Esophagus squamous epithelium (tissue), 5 donors: ENCODE measurements at regions not wholly inside any gene's neighbourhood (a gene's known extent, or its start where the extent isn't known, plus 50 kb on each side); places are given as distances from the start of the nearest gene placed in this dataset.

ENCODE experiments used
- DNase-seq: peaks from one replicate; lab custom pipeline; 2025; lab: John Stamatoyannopoulos, UW
- H3K27ac ChIP-seq, 4 donors: fragments of 200-600 bp; sonication (generic); one replicate each; pipeline ENCODE4 v1.5.1; 2016 to 2019; ENCODE audit warnings: mild to moderate bottlenecking in 1 of 4
- H3K27me3 ChIP-seq, 4 donors: fragments of 200-600 bp; sonication (generic); 1 replicate in 3 of 4; 2 replicates in 1 of 4; pipeline versions ENCODE4 v1.5.1 to v1.6.0; 2017 to 2021; ENCODE audit warnings: antibody characterized with exemption in 1 of 4
- H3K36me3 ChIP-seq, 3 donors: fragments of 200-600 bp; sonication (generic); one replicate each; pipeline ENCODE4 v1.5.1; 2016 to 2019
- H3K4me1 ChIP-seq, 3 donors: fragments of 200-600 bp; sonication (generic); one replicate each; pipeline ENCODE4 v1.5.1; 2017 to 2019
- H3K4me3 ChIP-seq, 4 donors: fragments of 200-600 bp; sonication (generic); 1 replicate in 3 of 4; 2 replicates in 1 of 4; pipeline ENCODE4 v1.5.1; 2016 to 2019; ENCODE audit warnings: mild to moderate bottlenecking in 2 of 4, moderate library complexity in 1 of 4
- H3K9me3 ChIP-seq, 3 donors: fragments of 200-600 bp; sonication (generic); one replicate each; pipeline ENCODE4 v1.5.1; 2016 to 2019
- POLR2A ChIP-seq, 4 donors: fragments of 450-650 bp; IDR thresholded peaks; one replicate each; pipeline ENCODE4 v1.6.1; 2017; ENCODE audit warnings: antibody characterized with exemption in 4 of 4, mild to moderate bottlenecking in 4 of 4, moderate library complexity in 3 of 4
- WGBS, 2 donors: methylation state at CpG; one replicate each; pipeline ENCODE4 v1.1.5; 2018; 5-methylcytosine and 5-hydroxymethylcytosine counted together
- intact Hi-C: fragments of 100-400 bp; cut with DNase I; formaldehyde crosslinking; loops from one replicate; pipeline ENCODE4 v1.15.0; 2022
- TF ChIP-seq, protein P1 (sequence below), 6 experiments: fragments of 450-650 bp in 4 of 6; fragments of 200-600 bp in 2 of 6; sonication (generic) in 2 of 6; IDR thresholded peaks; one replicate each; pipeline ENCODE4 v1.5.1; 2016 to 2019; ENCODE audit warnings: antibody characterized with exemption in 6 of 6, mild to moderate bottlenecking in 4 of 6, moderate library complexity in 4 of 6
- donor health status: DM: yes; HTN: yes; CAD: no.

DNA sequence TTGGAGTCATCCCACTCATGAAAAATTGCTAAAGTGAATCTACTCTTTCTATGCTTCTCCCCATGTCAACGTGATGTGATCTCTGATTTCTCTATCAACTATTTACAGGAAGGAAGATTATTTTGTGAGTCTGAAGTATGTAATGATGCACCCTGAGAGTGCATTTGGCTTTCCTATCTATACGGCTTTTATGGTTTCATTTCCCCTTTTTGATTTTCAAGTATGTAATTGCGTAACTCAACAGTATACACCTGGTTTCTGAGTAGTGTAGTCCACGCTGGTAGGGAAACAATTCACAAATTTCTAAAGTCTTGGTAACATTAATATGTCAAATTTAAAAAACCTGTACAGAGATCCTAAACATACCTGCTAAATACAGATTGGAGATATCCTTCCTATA is 194.7 kb upstream of the SEMA3A start:
- DNase-seq = no peak
- Histone ChIP-seq H3K4me1 (no peaks in the 10 kb centered on the region), H3K36me3 (no peaks in the 10 kb centered on the region), H3K27me3 (no peaks in the 10 kb centered on the region), H3K27ac (no peak overlapping the region), H3K9me3 (no peaks in the 10 kb centered on the region), H3K4me3 (no peak overlapping the region)
- intact Hi-C loops = no loop called here
- 52 to 79% methylated on average over 4 of the region's 4 CpGs for WGBS, 2 donors
- TF ChIP-seq, protein P1, sequence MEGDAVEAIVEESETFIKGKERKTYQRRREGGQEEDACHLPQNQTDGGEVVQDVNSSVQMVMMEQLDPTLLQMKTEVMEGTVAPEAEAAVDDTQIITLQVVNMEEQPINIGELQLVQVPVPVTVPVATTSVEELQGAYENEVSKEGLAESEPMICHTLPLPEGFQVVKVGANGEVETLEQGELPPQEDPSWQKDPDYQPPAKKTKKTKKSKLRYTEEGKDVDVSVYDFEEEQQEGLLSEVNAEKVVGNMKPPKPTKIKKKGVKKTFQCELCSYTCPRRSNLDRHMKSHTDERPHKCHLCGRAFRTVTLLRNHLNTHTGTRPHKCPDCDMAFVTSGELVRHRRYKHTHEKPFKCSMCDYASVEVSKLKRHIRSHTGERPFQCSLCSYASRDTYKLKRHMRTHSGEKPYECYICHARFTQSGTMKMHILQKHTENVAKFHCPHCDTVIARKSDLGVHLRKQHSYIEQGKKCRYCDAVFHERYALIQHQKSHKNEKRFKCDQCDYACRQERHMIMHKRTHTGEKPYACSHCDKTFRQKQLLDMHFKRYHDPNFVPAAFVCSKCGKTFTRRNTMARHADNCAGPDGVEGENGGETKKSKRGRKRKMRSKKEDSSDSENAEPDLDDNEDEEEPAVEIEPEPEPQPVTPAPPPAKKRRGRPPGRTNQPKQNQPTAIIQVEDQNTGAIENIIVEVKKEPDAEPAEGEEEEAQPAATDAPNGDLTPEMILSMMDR (IDR thresholded peaks at IDR 0.05) = no peak
- TF ChIP-seq POLR2A (IDR thresholded peaks at IDR 0.05) = no peak

DNA sequence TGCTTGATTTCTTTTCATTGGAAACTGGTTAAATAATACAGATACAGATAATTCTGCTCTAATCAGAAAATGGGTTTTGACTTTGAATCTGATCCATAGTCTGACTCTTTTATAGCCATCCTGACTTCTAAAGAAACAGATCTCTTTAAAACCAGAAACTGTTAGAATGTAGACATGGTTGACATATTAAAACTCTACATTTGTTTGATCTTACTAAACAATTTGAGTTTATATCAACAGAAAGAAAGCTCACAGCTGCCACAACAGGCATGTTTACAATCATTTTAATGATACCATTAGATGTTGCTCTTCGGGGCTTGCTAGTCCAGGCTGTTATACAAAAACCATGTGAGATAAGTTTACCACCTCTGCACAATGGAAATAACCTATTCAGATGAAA is 193.0 kb upstream of the SEMA3A start:
- TF ChIP-seq POLR2A (IDR thresholded peaks at IDR 0.05) = no peak
- TF ChIP-seq, protein P1 (IDR thresholded peaks at IDR 0.05) = no peak
- intact Hi-C loops = no loop called here
- no peaks in the 10 kb centered on the region for H3K4me1 ChIP-seq
- no peak for DNase-seq
- no peak overlapping the region for H3K27ac ChIP-seq
- no peaks in the 10 kb centered on the region for H3K9me3 ChIP-seq
- H3K4me3 ChIP-seq = no peak overlapping the region
- no peaks in the 10 kb centered on the region for H3K36me3 ChIP-seq
- 22 to 35% methylated on average over 1 of the region's 1 CpG for WGBS, 2 donors
- H3K27me3 ChIP-seq = no peaks in the 10 kb centered on the region

DNA sequence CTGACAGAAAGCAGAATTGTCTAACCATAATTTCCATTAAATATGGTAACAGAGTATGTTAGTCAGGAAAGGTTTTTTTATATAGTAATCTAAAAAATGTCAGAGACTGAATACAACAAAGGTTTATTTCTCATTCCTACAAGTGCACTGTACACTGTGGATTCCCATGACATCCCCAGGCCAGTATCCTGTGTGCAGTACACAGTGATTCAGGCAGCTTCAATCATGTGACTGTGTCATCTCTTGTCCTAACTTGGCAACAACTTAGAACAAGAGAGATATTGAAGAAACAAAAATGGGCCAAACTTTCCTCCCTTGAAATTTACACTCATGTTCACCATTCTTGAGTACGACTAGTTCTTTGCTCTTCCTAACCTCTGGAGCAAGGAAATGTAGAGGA is 189.8 kb upstream of the SEMA3A start:
- DNase-seq = no peak
- no peaks in the 10 kb centered on the region for H3K9me3 ChIP-seq
- 85 to 89% methylated on average over 1 of the region's 1 CpG for WGBS, 2 donors
- intact Hi-C loops = no loop called here
- H3K27ac ChIP-seq = no peak overlapping the region
- TF ChIP-seq, protein P1 (IDR thresholded peaks at IDR 0.05) = no peak
- no peak for TF ChIP-seq POLR2A (IDR thresholded peaks at IDR 0.05)
- no peaks in the 10 kb centered on the region for H3K27me3 ChIP-seq
- no peaks in the 10 kb centered on the region for H3K4me1 ChIP-seq
- H3K4me3 ChIP-seq = no peak overlapping the region
- H3K36me3 ChIP-seq = no peaks in the 10 kb centered on the region

DNA sequence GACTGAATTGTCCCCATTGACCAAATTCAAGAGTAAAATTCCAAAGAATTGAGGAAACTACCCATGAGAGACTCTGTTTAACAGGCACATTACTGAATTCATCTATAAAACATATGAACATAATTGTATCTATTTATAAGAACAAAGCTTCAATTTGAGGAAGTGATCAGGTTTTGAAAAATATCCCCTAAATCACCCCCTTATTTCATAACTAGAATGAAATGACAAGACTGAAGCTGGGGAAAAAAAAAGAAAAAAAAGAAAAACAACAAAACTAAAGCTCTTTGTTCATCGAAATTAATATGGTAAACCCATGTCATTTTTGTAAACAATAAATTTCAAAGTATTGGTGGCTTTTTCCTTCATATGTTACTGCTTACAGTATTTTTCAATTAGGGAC is 184.9 kb upstream of the SEMA3A start:
- H3K27me3 ChIP-seq = no peaks in the 10 kb centered on the region
- no peaks in the 10 kb centered on the region for H3K9me3 ChIP-seq
- no peak overlapping the region for H3K4me3 ChIP-seq
- intact Hi-C loops = no loop called here
- no peaks in the 10 kb centered on the region for H3K36me3 ChIP-seq
- no peaks in the 10 kb centered on the region for H3K4me1 ChIP-seq
- TF ChIP-seq POLR2A (IDR thresholded peaks at IDR 0.05) = no peak
- TF ChIP-seq, protein P1 (IDR thresholded peaks at IDR 0.05) = no peak
- 50 to 78% methylated on average over 1 of the region's 1 CpG for WGBS, 2 donors
- DNase-seq = no peak
- H3K27ac ChIP-seq = no peak overlapping the region

DNA sequence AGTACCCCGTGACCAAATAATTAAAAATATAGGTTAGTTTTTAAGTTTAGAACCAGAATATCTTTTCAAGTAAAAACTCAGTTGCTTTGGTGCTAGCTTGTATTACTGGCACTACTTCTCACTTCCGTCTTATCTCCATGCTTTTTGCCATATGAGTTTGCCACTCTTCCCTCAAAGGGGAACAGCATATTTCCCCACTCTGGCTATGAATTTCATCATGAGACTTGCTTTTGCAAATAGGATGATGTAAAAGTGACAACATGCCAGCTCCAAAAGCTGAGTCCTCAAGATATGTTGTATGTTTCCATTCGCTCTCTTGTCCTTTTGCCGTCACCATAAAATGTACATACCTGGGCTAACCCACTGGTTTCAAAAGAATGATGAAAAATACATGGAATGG is 178.1 kb upstream of the SEMA3A start:
- no peaks in the 10 kb centered on the region for H3K36me3 ChIP-seq
- no peaks in the 10 kb centered on the region for H3K9me3 ChIP-seq
- WGBS, 2 donors = 88 to 91% methylated on average over 4 of the region's 4 CpGs
- H3K4me1 ChIP-seq = no peaks in the 10 kb centered on the region
- no peak overlapping the region for H3K4me3 ChIP-seq
- no peak for TF ChIP-seq POLR2A (IDR thresholded peaks at IDR 0.05)
- no peaks in the 10 kb centered on the region for H3K27me3 ChIP-seq
- intact Hi-C loops = no loop called here
- no peak overlapping the region for H3K27ac ChIP-seq
- no peak for DNase-seq

DNA sequence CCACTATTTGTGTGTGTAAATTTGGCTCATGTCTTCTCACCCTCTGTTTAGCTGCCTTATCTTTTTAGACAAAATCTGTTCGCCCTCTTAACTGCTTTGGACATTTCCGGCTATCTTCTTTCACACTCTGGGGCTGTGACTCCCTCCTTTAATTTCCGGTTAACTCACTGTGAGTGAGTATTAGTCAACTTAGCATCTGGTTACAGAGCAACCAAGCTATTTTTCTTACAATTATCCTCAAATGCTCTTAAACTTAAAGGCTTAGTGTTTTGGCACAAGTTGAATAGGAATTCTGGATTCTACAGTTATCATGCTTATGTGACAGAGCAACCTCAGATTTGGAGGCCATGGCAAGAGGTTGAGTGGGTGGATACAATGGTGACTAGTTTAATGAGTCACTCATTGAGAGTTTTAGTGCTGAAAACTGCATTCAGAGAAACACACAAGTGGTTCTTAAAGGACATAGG is 177.6 kb upstream of the SEMA3A start:
- Histone ChIP-seq H3K4me1 (no peaks in the 10 kb centered on the region), H3K4me3 (no peak overlapping the region), H3K27me3 (no peaks in the 10 kb centered on the region), H3K9me3 (no peaks in the 10 kb centered on the region), H3K36me3 (no peaks in the 10 kb centered on the region), H3K27ac (no peak overlapping the region)
- WGBS, 2 donors = 43 to 44% methylated on average over 3 of the region's 3 CpGs
- intact Hi-C loops = no loop called here
- TF ChIP-seq, protein P1 (IDR thresholded peaks at IDR 0.05) = no peak
- TF ChIP-seq POLR2A (IDR thresholded peaks at IDR 0.05) = no peak
- no peak for DNase-seq
